NB4 (cell line): ENCODE measurements at regions not wholly inside any gene's neighbourhood (a gene's known extent, or its start where the extent isn't known, plus 50 kb on each side); places are given as distances from the start of the nearest gene placed in this dataset.

Experiments used
- DNase-seq: peaks from one replicate; pipeline ENCODE4 v3.0.0; 2010; ENCODE audit warnings: low read depth
- H3K4me3 ChIP-seq: one replicate; pipeline ENCODE4 v1.5.1; 2011; ENCODE audit warnings: mild to moderate bottlenecking, low read depth, low read length, moderate library complexity
- CTCF ChIP-seq: IDR thresholded peaks from one replicate; pipeline ENCODE4 v1.5.1; 2012; ENCODE audit warnings: low read depth, low read length
- MAX ChIP-seq: IDR thresholded peaks from 2 replicates; pipeline ENCODE4 v1.6.1; 2011; ENCODE audit warnings: low read depth, low read length
- MYC ChIP-seq: IDR thresholded peaks from 2 replicates; pipeline ENCODE4 v1.6.1; 2011; ENCODE audit warnings: low read depth, low read length
- POLR2A ChIP-seq: IDR thresholded peaks from 2 replicates; pipeline ENCODE4 v1.6.1; 2011; ENCODE audit warnings: mild to moderate bottlenecking; ENCODE audit not compliant: insufficient read length; ENCODE audit errors: extremely low read depth

DNA sequence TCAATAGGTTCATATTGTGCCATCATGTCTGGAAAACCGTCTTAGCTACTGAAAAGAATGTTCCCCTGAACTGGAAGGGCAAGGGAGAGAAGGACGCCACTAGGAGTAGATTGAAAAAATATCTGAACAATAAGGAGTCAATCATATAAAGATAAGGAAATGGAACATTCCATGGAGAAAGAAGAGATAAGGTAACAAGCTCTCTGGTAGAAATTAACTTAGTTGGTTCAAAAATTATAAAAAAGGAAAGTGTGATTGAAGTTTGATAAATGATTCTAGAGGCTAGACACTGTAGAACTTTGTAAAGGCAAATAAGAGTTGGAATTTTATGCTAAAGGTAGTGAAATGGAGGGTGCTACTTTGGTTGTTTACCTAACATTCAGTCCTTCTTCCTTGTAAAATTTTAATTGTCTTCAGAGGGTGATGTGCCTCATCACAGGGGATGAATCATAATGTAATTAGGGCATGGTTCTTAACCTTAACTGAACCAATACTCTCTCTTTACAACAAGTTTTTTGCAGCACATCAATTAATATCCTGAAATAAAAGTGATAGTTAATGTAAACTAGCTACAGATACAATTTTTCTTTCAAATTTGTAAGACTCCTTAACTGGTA lies 135.5 kb downstream of the GPX5 start:
- TF ChIP-seq POLR2A = no peak
- no peak for TF ChIP-seq CTCF
- TF ChIP-seq MYC = no peak
- DNase-seq = no peak
- H3K4me3 ChIP-seq = no peak overlapping the region

- H3K4me3 ChIP-seq = no peak overlapping the region
- TF ChIP-seq CTCF (no peak), MYC (no peak), MAX (no peak), POLR2A (no peak)
- DNase-seq = no peak
These were observed 139.3 kb downstream of the GPX5 start for GRCh38 chr6:28664870-28665396.

GRCh38 chr6:28673417-28673786 lies 147.7 kb downstream of the GPX5 start:
- H3K4me3 ChIP-seq = no peak overlapping the region
- TF ChIP-seq MAX (no peak), POLR2A (no peak), MYC (no peak), CTCF (no peak)
- no peak for DNase-seq

- TF ChIP-seq MAX (peak; percentile 85), MYC (peak; percentile 77), CTCF (no peak), POLR2A (no peak)
- H3K4me3 ChIP-seq = peak overlapping the region; percentile 80
- peak; percentile 80 for DNase-seq
These were observed 148.3 kb downstream of the GPX5 start for GRCh38 chr6:28673787-28674671.

DNA sequence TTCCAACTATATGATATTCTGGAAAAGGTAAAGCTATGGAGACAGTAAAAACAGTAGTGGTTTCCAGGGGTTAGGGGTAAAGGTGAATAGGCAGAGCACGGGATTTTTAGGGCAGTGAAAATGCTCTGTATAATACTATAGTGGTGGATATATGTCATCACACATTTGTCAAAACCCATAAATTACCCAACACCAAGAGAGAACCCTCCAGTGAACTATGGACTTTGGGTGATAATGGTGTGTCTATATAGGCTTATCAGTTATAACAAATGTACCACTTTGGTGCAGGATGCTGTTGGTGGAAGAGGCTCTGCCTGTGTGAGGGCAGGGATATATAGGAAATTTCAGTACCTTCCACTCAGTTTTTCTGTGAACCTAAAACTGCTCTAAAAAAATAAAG lies 149.9 kb downstream of the GPX5 start:
- DNase-seq = peak; percentile 26
- H3K4me3 ChIP-seq = no peak overlapping the region
- TF ChIP-seq CTCF = no peak
- no peak for TF ChIP-seq POLR2A
- TF ChIP-seq MYC = no peak
- no peak for TF ChIP-seq MAX
